ENCODE measurements at regions not wholly inside any gene's neighbourhood (a gene's known extent, or its start where the extent isn't known, plus 50 kb on each side); places are given as distances from the start of the nearest gene placed in this dataset.
"Not testable (repeated sequence)": the region's sequence is repeated elsewhere in the genome, so short reads cannot be mapped to it uniquely, and the experiment has no call there.

GRCh38 chr16:87152221-87152755 lies 164.9 kb downstream of the C16orf95 start:
- no peak for TF ChIP-seq CTCF (IDR thresholded peaks at IDR 0.05)
- Histone ChIP-seq H3K36me3 (no peaks in the 10 kb centered on the region), H3K27ac (no peak overlapping the region), H3K27me3 (no peaks in the 10 kb centered on the region), H3K4me3 (ENCODE audit: low read depth in 1 of 2, low read length in 1 of 2) (no peak overlapping the region), H3K9me3 (no peaks in the 10 kb centered on the region), H3K4me1 (ENCODE audit: control insufficient read depth in 1 of 2, insufficient read depth in 1 of 2, low read depth in 1 of 2, low read length in 1 of 2) (no peaks in the 10 kb centered on the region)

DNA sequence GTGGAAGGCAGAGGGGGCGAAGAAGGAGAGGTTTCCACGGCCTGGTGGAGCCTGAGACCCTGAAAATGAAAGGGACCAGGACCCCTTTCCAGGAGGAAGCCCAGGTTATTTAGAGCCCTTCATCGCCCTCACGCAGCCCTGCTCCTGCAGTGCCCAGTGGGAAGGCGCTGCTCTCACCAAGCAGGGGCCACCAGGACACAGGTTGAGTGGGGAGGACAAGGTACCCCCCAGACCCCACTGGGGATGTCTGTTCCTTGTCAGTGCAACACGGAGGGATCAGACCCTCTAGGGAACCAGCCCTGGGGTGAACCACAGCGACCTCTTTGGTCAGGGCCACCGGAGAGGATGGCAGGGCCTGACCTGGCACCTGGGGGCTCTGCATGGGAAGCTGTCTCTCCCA lies 163.9 kb downstream of the C16orf95 start:
- Histone ChIP-seq H3K4me3 (ENCODE audit: low read depth in 1 of 2, low read length in 1 of 2) (no peak overlapping the region), H3K9me3 (no peaks in the 10 kb centered on the region), H3K27ac (no peak overlapping the region), H3K36me3 (no peaks in the 10 kb centered on the region), H3K4me1 (ENCODE audit: control insufficient read depth in 1 of 2, insufficient read depth in 1 of 2, low read depth in 1 of 2, low read length in 1 of 2) (no peaks in the 10 kb centered on the region), H3K27me3 (no peaks in the 10 kb centered on the region)
- no peak for TF ChIP-seq CTCF (IDR thresholded peaks at IDR 0.05)

GRCh38 chr16:87155315-87155714 lies 161.9 kb downstream of the C16orf95 start:
- H3K9me3 ChIP-seq; H3K36me3 ChIP-seq; H3K4me3 ChIP-seq (ENCODE audit: low read depth in 1 of 2, low read length in 1 of 2): not testable (repeated sequence)

DNA sequence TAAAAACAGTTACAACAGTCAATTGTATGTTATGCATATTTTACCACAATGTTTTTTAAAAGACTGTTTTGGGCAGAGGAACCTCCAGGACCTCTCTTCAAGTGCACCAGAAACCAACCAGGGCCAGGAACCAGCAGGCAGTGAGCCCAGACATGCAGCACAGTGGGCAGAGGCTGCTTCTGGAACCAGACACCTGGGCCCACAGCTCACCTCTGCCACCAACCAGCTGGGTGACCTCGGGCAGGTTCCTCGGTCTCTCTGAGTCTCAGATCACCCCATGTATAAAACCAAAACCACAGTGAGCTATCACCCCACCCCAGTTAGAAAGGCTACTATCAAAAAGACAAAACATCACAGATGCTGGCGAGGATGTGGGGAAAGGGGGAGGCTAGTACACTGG lies 161.0 kb downstream of the C16orf95 start:
- H3K4me3 ChIP-seq (ENCODE audit: low read depth in 1 of 2, low read length in 1 of 2) = no peak overlapping the region
- H3K9me3 ChIP-seq = no peaks in the 10 kb centered on the region
- no peaks in the 10 kb centered on the region for H3K36me3 ChIP-seq
- TF ChIP-seq CTCF (IDR thresholded peaks at IDR 0.05) = no peak
- H3K27me3 ChIP-seq = peaks cover 8% of the 10 kb centered on the region
- H3K27ac ChIP-seq = no peak overlapping the region
- no peaks in the 10 kb centered on the region for H3K4me1 ChIP-seq (ENCODE audit: control insufficient read depth in 1 of 2, insufficient read depth in 1 of 2, low read depth in 1 of 2, low read length in 1 of 2)

More at GRCh38 chr16:87155315-87155714, 161.9 kb downstream of the C16orf95 start:
- H3K27ac ChIP-seq; H3K4me1 ChIP-seq (ENCODE audit: control insufficient read depth in 1 of 2, insufficient read depth in 1 of 2, low read depth in 1 of 2, low read length in 1 of 2); H3K27me3 ChIP-seq: not testable (repeated sequence)

GRCh38 chr16:87160234-87160636 lies 157.0 kb downstream of the C16orf95 start:
- Histone ChIP-seq H3K4me3 (ENCODE audit: low read depth in 1 of 2, low read length in 1 of 2) (no peak overlapping the region), H3K27ac (no peak overlapping the region), H3K27me3 (peaks cover 12% of the 10 kb centered on the region), H3K4me1 (ENCODE audit: control insufficient read depth in 1 of 2, insufficient read depth in 1 of 2, low read depth in 1 of 2, low read length in 1 of 2) (no peaks in the 10 kb centered on the region), H3K36me3 (no peaks in the 10 kb centered on the region), H3K9me3 (no peaks in the 10 kb centered on the region)
- no peak for TF ChIP-seq CTCF (IDR thresholded peaks at IDR 0.05)

GRCh38 chr16:87160701-87161337 lies 156.4 kb downstream of the C16orf95 start:
- TF ChIP-seq CTCF (IDR thresholded peaks at IDR 0.05) = no peak
- no peaks in the 10 kb centered on the region for H3K9me3 ChIP-seq
- no peak overlapping the region for H3K4me3 ChIP-seq (ENCODE audit: low read depth in 1 of 2, low read length in 1 of 2)

GRCh38 chr16:87161410-87161809 lies 155.8 kb downstream of the C16orf95 start:
- not testable (repeated sequence) for H3K9me3 ChIP-seq; H3K36me3 ChIP-seq; H3K4me3 ChIP-seq (ENCODE audit: low read depth in 1 of 2, low read length in 1 of 2); H3K27ac ChIP-seq; H3K4me1 ChIP-seq (ENCODE audit: control insufficient read depth in 1 of 2, insufficient read depth in 1 of 2, low read depth in 1 of 2, low read length in 1 of 2)
- H3K27me3 ChIP-seq = peaks cover 12% of the 10 kb centered on the region

More at GRCh38 chr16:87160701-87161337, 156.4 kb downstream of the C16orf95 start:
- Histone ChIP-seq H3K36me3 (no peaks in the 10 kb centered on the region), H3K27ac (no peak overlapping the region), H3K27me3 (peaks cover 12% of the 10 kb centered on the region), H3K4me1 (ENCODE audit: control insufficient read depth in 1 of 2, insufficient read depth in 1 of 2, low read depth in 1 of 2, low read length in 1 of 2) (no peaks in the 10 kb centered on the region)

Measured in neutrophil (primary cell).